Neural cell (in vitro differentiated cells): ENCODE measurements at regions not wholly inside any gene's neighbourhood (a gene's known extent, or its start where the extent isn't known, plus 50 kb on each side); places are given as distances from the start of the nearest gene placed in this dataset.

ENCODE experiments used
- EP300 ChIP-seq: fragments of 450-650 bp; conservative IDR thresholded peaks from 2 replicates; pipeline ENCODE4 v1.6.1; 2014; ENCODE audit warnings: antibody characterized with exemption, mild to moderate bottlenecking, moderate library complexity; ENCODE audit not compliant: poor library complexity, severe bottlenecking
- MXI1 ChIP-seq: fragments of 450-650 bp; conservative IDR thresholded peaks from 2 replicates; pipeline ENCODE4 v1.6.1; 2014; ENCODE audit warnings: antibody characterized with exemption, mild to moderate bottlenecking; ENCODE audit not compliant: poor library complexity, severe bottlenecking
- TF ChIP-seq, protein P1 (sequence below): fragments of 450-650 bp; IDR thresholded peaks from 2 replicates; pipeline ENCODE4 v1.5.1; 2014; ENCODE audit warnings: antibody characterized with exemption, mild to moderate bottlenecking, moderate library complexity; ENCODE audit not compliant: poor library complexity, severe bottlenecking

DNA sequence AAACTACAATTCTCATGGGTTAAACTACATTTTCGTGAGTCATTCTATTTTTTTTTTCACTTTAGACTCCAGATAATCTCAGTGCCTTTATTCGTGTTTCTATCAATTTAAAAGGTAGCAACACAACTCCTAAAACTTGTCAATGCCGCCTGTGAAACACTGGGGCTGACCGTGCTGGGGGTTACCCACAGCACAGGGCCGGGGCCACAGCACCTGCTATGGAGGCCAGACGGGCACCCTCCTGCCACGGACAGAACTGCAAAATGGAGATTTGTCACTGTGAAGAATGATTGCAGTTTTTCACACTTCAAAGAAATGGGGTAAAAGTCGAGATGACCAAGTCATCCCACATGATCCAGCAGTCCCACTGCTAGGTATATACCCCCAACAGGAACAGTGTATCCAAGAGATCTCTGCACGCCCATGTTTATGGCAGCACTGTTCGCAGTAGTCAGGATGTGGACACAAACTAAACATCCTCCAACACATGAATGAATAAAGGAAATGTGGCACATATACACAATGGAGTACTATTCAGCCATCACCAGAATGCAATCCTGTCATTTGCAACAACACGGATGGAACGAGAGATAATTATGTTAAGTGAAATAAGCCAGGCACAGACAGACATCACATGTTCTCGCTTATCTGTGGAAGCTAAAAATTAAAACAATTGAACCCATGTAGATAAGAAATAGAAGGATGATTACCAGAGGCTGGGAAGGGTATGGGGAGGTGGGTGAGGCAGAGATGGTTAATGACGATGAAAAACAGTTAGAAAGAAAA is 290.1 kb downstream of the SMOC2 start:
- TF ChIP-seq, protein P1, sequence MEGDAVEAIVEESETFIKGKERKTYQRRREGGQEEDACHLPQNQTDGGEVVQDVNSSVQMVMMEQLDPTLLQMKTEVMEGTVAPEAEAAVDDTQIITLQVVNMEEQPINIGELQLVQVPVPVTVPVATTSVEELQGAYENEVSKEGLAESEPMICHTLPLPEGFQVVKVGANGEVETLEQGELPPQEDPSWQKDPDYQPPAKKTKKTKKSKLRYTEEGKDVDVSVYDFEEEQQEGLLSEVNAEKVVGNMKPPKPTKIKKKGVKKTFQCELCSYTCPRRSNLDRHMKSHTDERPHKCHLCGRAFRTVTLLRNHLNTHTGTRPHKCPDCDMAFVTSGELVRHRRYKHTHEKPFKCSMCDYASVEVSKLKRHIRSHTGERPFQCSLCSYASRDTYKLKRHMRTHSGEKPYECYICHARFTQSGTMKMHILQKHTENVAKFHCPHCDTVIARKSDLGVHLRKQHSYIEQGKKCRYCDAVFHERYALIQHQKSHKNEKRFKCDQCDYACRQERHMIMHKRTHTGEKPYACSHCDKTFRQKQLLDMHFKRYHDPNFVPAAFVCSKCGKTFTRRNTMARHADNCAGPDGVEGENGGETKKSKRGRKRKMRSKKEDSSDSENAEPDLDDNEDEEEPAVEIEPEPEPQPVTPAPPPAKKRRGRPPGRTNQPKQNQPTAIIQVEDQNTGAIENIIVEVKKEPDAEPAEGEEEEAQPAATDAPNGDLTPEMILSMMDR: no peak
- TF ChIP-seq MXI1 (no peak), EP300 (no peak)
